H9 (cell line): ENCODE measurements at regions not wholly inside any gene's neighbourhood (a gene's known extent, or its start where the extent isn't known, plus 50 kb on each side); places are given as distances from the start of the nearest gene placed in this dataset.

Source experiments
- DNase-seq: peaks from one replicate; pipeline ENCODE4 v3.0.0-alpha.2; 2017
- H2AFZ ChIP-seq: one replicate; pipeline ENCODE4 v1.6.1; 2013; ENCODE audit warnings: mild to moderate bottlenecking, low read length, control low read depth, moderate library complexity
- H2AK5ac ChIP-seq: 2 replicates; pipeline ENCODE4 v1.6.1; 2013; ENCODE audit warnings: low read length, control low read depth, mixed read lengths; ENCODE audit not compliant: insufficient read length
- H2BK120ac ChIP-seq: one replicate; pipeline ENCODE4 v1.6.1; 2013; ENCODE audit warnings: low read depth, mild to moderate bottlenecking, low read length, control low read depth, inconsistent platforms; ENCODE audit not compliant: poor library complexity, severe bottlenecking
- H2BK12ac ChIP-seq: 2 replicates; pipeline ENCODE4 v1.6.1; 2013; ENCODE audit warnings: low read length, control low read depth, mixed read lengths, low read depth; ENCODE audit not compliant: insufficient read length
- H2BK15ac ChIP-seq: 2 replicates; pipeline ENCODE4 v1.6.1; 2013; ENCODE audit warnings: low read depth, low read length, control low read depth
- H2BK20ac ChIP-seq: one replicate; pipeline ENCODE4 v1.6.1; 2013; ENCODE audit warnings: low read depth, mild to moderate bottlenecking, low read length, control low read depth, inconsistent platforms; ENCODE audit not compliant: poor library complexity, severe bottlenecking
- H2BK5ac ChIP-seq: 2 replicates; pipeline ENCODE4 v1.6.1; 2013; ENCODE audit warnings: low read length, control low read depth, mixed read lengths; ENCODE audit not compliant: insufficient read length
- H3K14ac ChIP-seq: 2 replicates; pipeline ENCODE4 v1.6.1; 2013; ENCODE audit warnings: low read length, control low read depth; ENCODE audit not compliant: insufficient read depth
- H3K18ac ChIP-seq: 2 replicates; pipeline ENCODE4 v1.6.1; 2013; ENCODE audit warnings: low read depth, mild to moderate bottlenecking, mixed read lengths, low read length, control low read depth; ENCODE audit not compliant: insufficient read length
- H3K23ac ChIP-seq: 2 replicates; pipeline ENCODE4 v1.6.1; 2013; ENCODE audit warnings: low read length, control low read depth, mixed read lengths, low read depth; ENCODE audit not compliant: insufficient read length
- H3K23me2 ChIP-seq: 2 replicates; pipeline ENCODE4 v1.6.1; 2013; ENCODE audit warnings: low read depth, mild to moderate bottlenecking, mixed read lengths, low read length, control low read depth; ENCODE audit not compliant: insufficient read length, poor library complexity, severe bottlenecking
- H3K27ac ChIP-seq: 2 replicates; pipeline ENCODE4 v1.5.1; 2013; ENCODE audit warnings: low read length, control low read depth, mixed read lengths, low read depth; ENCODE audit not compliant: insufficient read length
- H3K27me3 ChIP-seq: 2 replicates; pipeline ENCODE4 v1.6.1; 2013; ENCODE audit warnings: low read length, control low read depth, inconsistent platforms; ENCODE audit not compliant: insufficient read depth
- H3K4ac ChIP-seq: 2 replicates; pipeline ENCODE4 v1.6.1; 2013; ENCODE audit warnings: low read depth, mild to moderate bottlenecking, control low read depth, inconsistent platforms, low read length, moderate library complexity
- H3K4me1 ChIP-seq: 2 replicates; pipeline ENCODE4 v1.6.1; 2013; ENCODE audit warnings: low read length, control low read depth, inconsistent platforms; ENCODE audit not compliant: insufficient read depth
- H3K4me2 ChIP-seq: 2 replicates; pipeline ENCODE4 v1.6.1; 2013; ENCODE audit warnings: low read length, control low read depth, mixed read lengths; ENCODE audit not compliant: insufficient read length, insufficient read depth
- H3K56ac ChIP-seq: 2 replicates; pipeline ENCODE4 v1.6.1; 2013; ENCODE audit warnings: low read depth, mild to moderate bottlenecking, mixed read lengths, low read length, control low read depth; ENCODE audit not compliant: insufficient read length
- H3K79me1 ChIP-seq: 2 replicates; pipeline ENCODE4 v1.6.1; 2013; ENCODE audit warnings: low read depth, mild to moderate bottlenecking, moderate library complexity, low read length, control low read depth, inconsistent platforms; ENCODE audit not compliant: insufficient read depth, poor library complexity, severe bottlenecking
- H3K79me2 ChIP-seq: 2 replicates; pipeline ENCODE4 v1.6.1; 2013; ENCODE audit warnings: low read length, control low read depth, inconsistent platforms; ENCODE audit not compliant: insufficient read depth
- H3K9ac ChIP-seq: 2 replicates; pipeline ENCODE4 v1.6.1; 2013; ENCODE audit warnings: low read length, control low read depth, mixed read lengths; ENCODE audit not compliant: insufficient read length; ENCODE audit errors: extremely low read depth
- H3K9me3 ChIP-seq: one replicate; pipeline ENCODE4 v1.6.1; 2013; ENCODE audit warnings: low read depth, low read length, inconsistent platforms; ENCODE audit not compliant: control insufficient read depth
- H3T11ph ChIP-seq: one replicate; pipeline ENCODE4 v1.6.1; 2013; ENCODE audit warnings: mild to moderate bottlenecking, low read length, control low read depth, inconsistent platforms
- H4K20me1 ChIP-seq: one replicate; pipeline ENCODE4 v1.6.1; 2013; ENCODE audit not compliant: control insufficient read depth, insufficient read length, insufficient read depth
- H4K5ac ChIP-seq: 2 replicates; pipeline ENCODE4 v1.6.1; 2013; ENCODE audit warnings: low read depth, mild to moderate bottlenecking, mixed read lengths, low read length, control low read depth; ENCODE audit not compliant: insufficient read length
- H4K8ac ChIP-seq: replicated peaks from 2 replicates; pipeline ENCODE4 v1.6.1; 2013; ENCODE audit warnings: low read length, control low read depth, mixed read lengths, low read depth; ENCODE audit not compliant: insufficient read length
- H4K91ac ChIP-seq: 2 replicates; pipeline ENCODE4 v1.6.1; 2013; ENCODE audit warnings: low read depth, mild to moderate bottlenecking, moderate library complexity, mixed read lengths, low read length, control low read depth; ENCODE audit not compliant: insufficient read length
- H3K27ac Mint-ChIP-seq, 3 experiments: 2 replicates in 2 of 3; 3 replicates in 1 of 3; pipeline ENCODE4 v1.8.0; 2020 to 2021; ENCODE audit warnings: mixed read lengths in 3 of 3, mild to moderate bottlenecking in 1 of 3, moderate library complexity in 1 of 3
- H3K27me3 Mint-ChIP-seq: 2 replicates; pipeline ENCODE4 v1.8.0; 2021; ENCODE audit warnings: low read depth, mild to moderate bottlenecking, moderate library complexity, mixed read lengths
- H3K36me3 Mint-ChIP-seq, 3 experiments: 2 replicates in 2 of 3; 3 replicates in 1 of 3; pipeline ENCODE4 v1.8.0; 2020 to 2021; ENCODE audit warnings: low read depth in 3 of 3, mixed read lengths in 3 of 3; ENCODE audit not compliant: insufficient read depth in 1 of 3
- H3K4me1 Mint-ChIP-seq, 2 experiments: 2 replicates each; pipeline ENCODE4 v1.8.0; 2020; ENCODE audit warnings: mixed read lengths in 2 of 2
- H3K4me3 Mint-ChIP-seq, 2 experiments: 2 replicates in 1 of 2; 3 replicates in 1 of 2; pipeline ENCODE4 v1.8.0; 2020 to 2021; ENCODE audit warnings: mild to moderate bottlenecking in 2 of 2, mixed read lengths in 2 of 2, moderate library complexity in 1 of 2
- H3K9me3 Mint-ChIP-seq, 2 experiments: 2 replicates in 1 of 2; 3 replicates in 1 of 2; pipeline ENCODE4 v1.8.0; 2020; ENCODE audit warnings: mild to moderate bottlenecking in 2 of 2, mixed read lengths in 2 of 2, moderate library complexity in 1 of 2
- WGBS: extraction: QIAGEN DNeasy Blood & Tissue Kit; methylation state at CpG from one replicate; pipeline ENCODE4 v1.1.7; 2013; ENCODE audit warnings: missing lambda C conversion rate, low lambda C conversion rate, mixed read lengths; ENCODE audit not compliant: insufficient read length; ENCODE audit errors: extremely low coverage; 5-methylcytosine and 5-hydroxymethylcytosine counted together
- TF ChIP-seq, protein P1 (sequence below): fragments of 200-600 bp; sonication (generic); conservative IDR thresholded peaks from 3 replicates; pipeline ENCODE4 v1.8.0; 2021; ENCODE audit warnings: antibody characterized with exemption, mild to moderate bottlenecking

DNA sequence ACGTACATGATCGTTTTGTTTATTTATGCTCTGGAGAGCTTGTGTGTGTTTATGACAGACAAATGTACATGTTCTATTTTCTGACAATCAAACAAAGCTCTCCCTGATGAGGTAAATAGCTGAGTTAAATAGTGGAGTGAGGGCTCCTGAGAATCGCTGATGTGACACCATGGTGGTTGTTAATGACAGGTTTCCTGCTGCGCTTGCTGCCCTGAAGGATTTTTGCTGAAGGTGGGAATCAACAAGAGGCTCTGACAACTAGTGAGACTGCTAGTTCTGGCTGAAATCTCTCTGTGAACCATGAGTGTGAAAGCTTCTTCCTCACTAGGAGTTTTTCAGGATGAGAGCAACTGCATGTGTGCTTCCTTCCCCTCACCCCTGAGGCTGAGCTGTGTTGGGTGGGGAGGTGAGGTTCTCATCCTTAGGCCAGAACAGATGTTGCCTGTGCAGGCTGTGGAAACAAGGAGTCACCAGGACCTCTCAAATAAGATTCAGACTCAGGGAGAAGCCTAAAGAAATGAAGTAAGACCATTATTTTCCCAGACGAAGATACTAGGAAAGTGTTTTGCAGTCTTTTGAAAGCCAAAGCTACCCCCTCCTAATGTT is 173.4 kb upstream of the JADE1 start:
- peak overlapping the region; percentile 15 for H3K9ac ChIP-seq
- peak overlapping the region; percentile 51 for H3K18ac ChIP-seq
- no peaks in the 10 kb centered on the region for H3K79me1 ChIP-seq
- H4K5ac ChIP-seq = no peak overlapping the region
- H3K4me3 Mint-ChIP-seq = no peak overlapping the region
- no peak overlapping the region for H2BK20ac ChIP-seq
- H3K27me3 Mint-ChIP-seq = no peaks in the 10 kb centered on the region
- H3K27ac Mint-ChIP-seq = peak overlapping the region in 2 of 3 experiments; percentile 80 to 96; a peak in 5 of 7 replicates
- TF ChIP-seq, protein P1, sequence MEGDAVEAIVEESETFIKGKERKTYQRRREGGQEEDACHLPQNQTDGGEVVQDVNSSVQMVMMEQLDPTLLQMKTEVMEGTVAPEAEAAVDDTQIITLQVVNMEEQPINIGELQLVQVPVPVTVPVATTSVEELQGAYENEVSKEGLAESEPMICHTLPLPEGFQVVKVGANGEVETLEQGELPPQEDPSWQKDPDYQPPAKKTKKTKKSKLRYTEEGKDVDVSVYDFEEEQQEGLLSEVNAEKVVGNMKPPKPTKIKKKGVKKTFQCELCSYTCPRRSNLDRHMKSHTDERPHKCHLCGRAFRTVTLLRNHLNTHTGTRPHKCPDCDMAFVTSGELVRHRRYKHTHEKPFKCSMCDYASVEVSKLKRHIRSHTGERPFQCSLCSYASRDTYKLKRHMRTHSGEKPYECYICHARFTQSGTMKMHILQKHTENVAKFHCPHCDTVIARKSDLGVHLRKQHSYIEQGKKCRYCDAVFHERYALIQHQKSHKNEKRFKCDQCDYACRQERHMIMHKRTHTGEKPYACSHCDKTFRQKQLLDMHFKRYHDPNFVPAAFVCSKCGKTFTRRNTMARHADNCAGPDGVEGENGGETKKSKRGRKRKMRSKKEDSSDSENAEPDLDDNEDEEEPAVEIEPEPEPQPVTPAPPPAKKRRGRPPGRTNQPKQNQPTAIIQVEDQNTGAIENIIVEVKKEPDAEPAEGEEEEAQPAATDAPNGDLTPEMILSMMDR = no peak
- H3K36me3 Mint-ChIP-seq = no peaks in the 10 kb centered on the region; a peak in 1 of 7 replicates
- DNase-seq = no peak
- peak overlapping the region; percentile 79 for H2BK5ac ChIP-seq
- H3K56ac ChIP-seq = no peak overlapping the region
- no peaks in the 10 kb centered on the region for H3K79me2 ChIP-seq
- no peaks in the 10 kb centered on the region; a peak in 1 of 5 replicates for H3K9me3 Mint-ChIP-seq
- no peak overlapping the region; the same call in 1 of the 2 replicates for H2BK15ac ChIP-seq
- H4K91ac ChIP-seq = no peak overlapping the region
- H2BK120ac ChIP-seq = no peak overlapping the region
- H3K4ac ChIP-seq = no peak overlapping the region
- H3K23me2 ChIP-seq = no peaks in the 10 kb centered on the region
- no CpG with 5 or more reads among the region's 5 CpGs for WGBS
- H2AFZ ChIP-seq = no peak overlapping the region
- H3K14ac ChIP-seq = peak overlapping the region; percentile 17; the same call in 1 of the 2 replicates
- no peaks in the 10 kb centered on the region for H3K9me3 ChIP-seq
- H3K27ac ChIP-seq = no peak overlapping the region
- peaks cover 49 to 59% of the 10 kb centered on the region in 2 experiments for H3K4me1 Mint-ChIP-seq
- H4K8ac ChIP-seq = no peak overlapping the region
- no peak overlapping the region for H2AK5ac ChIP-seq
- no peak overlapping the region for H3K4me2 ChIP-seq
- no peak overlapping the region for H3K23ac ChIP-seq
- H3K4me1 ChIP-seq = peaks cover 21% of the 10 kb centered on the region
- peak overlapping the region; percentile 21 for H2BK12ac ChIP-seq
- H3T11ph ChIP-seq = peak overlapping the region; percentile 4
- H4K20me1 ChIP-seq = no peaks in the 10 kb centered on the region
- H3K27me3 ChIP-seq = no peaks in the 10 kb centered on the region
